ENCODE measurements at regions not wholly inside any gene's neighbourhood (a gene's known extent, or its start where the extent isn't known, plus 50 kb on each side); places are given as distances from the start of the nearest gene placed in this dataset.

- H3K27me3 ChIP-seq (ENCODE audit: insufficient read depth, low read length) = no peaks in the 10 kb centered on the region
- no peak overlapping the region for H3K4me3 ChIP-seq (ENCODE audit: insufficient read depth, low read length)
- no peak for TF ChIP-seq CTCF (IDR thresholded peaks at IDR 0.05; ENCODE audit: extremely low read depth, low read depth, low read length)
- H3K9me3 ChIP-seq (ENCODE audit: low read depth, low read length) = no peaks in the 10 kb centered on the region
- H3K79me2 ChIP-seq (ENCODE audit: insufficient read depth, low read length) = no peaks in the 10 kb centered on the region
- H3K4me2 ChIP-seq (ENCODE audit: insufficient read depth, low read length) = no peak overlapping the region
- DNase-seq (ENCODE audit: insufficient read length, low spot score, missing footprints) = no peak
- no peak overlapping the region for H2AFZ ChIP-seq (ENCODE audit: low read length)
- H4K20me1 ChIP-seq (ENCODE audit: insufficient read depth, low read length) = no peaks in the 10 kb centered on the region
- no peaks in the 10 kb centered on the region for H3K4me1 ChIP-seq (ENCODE audit: insufficient read depth, low read length)
- H3K36me3 ChIP-seq (ENCODE audit: insufficient read depth, low read length) = no peaks in the 10 kb centered on the region
- H3K27ac ChIP-seq (ENCODE audit: low read depth, low read length) = no peak overlapping the region
Observed at GRCh38 chr15:99857836-99858235, 124.6 kb upstream of the LYSMD4 start.

- H3K27ac ChIP-seq (ENCODE audit: low read depth, low read length) = no peak overlapping the region
- H3K4me1 ChIP-seq (ENCODE audit: insufficient read depth, low read length) = no peaks in the 10 kb centered on the region
- TF ChIP-seq CTCF (IDR thresholded peaks at IDR 0.05; ENCODE audit: extremely low read depth, low read depth, low read length) = no peak
- H3K4me2 ChIP-seq (ENCODE audit: insufficient read depth, low read length) = no peak overlapping the region
- H3K4me3 ChIP-seq (ENCODE audit: insufficient read depth, low read length) = no peak overlapping the region
- H4K20me1 ChIP-seq (ENCODE audit: insufficient read depth, low read length) = no peaks in the 10 kb centered on the region
- no peaks in the 10 kb centered on the region for H3K36me3 ChIP-seq (ENCODE audit: insufficient read depth, low read length)
- H3K79me2 ChIP-seq (ENCODE audit: insufficient read depth, low read length) = no peaks in the 10 kb centered on the region
- no peaks in the 10 kb centered on the region for H3K27me3 ChIP-seq (ENCODE audit: insufficient read depth, low read length)
- no peak for DNase-seq (ENCODE audit: insufficient read length, low spot score, missing footprints)
- H2AFZ ChIP-seq (ENCODE audit: low read length) = no peak overlapping the region
- no peaks in the 10 kb centered on the region for H3K9me3 ChIP-seq (ENCODE audit: low read depth, low read length)
Observed at GRCh38 chr15:99850517-99850916, 117.3 kb upstream of the LYSMD4 start.

- Histone ChIP-seq H3K4me3 (ENCODE audit: insufficient read depth, low read length) (no peak overlapping the region), H3K4me2 (ENCODE audit: insufficient read depth, low read length) (no peak overlapping the region), H3K27me3 (ENCODE audit: insufficient read depth, low read length) (no peaks in the 10 kb centered on the region), H4K20me1 (ENCODE audit: insufficient read depth, low read length) (no peaks in the 10 kb centered on the region), H3K9me3 (ENCODE audit: low read depth, low read length) (no peaks in the 10 kb centered on the region), H3K27ac (ENCODE audit: low read depth, low read length) (no peak overlapping the region), H3K4me1 (ENCODE audit: insufficient read depth, low read length) (no peaks in the 10 kb centered on the region), H3K79me2 (ENCODE audit: insufficient read depth, low read length) (no peaks in the 10 kb centered on the region), H2AFZ (ENCODE audit: low read length) (no peak overlapping the region), H3K36me3 (ENCODE audit: insufficient read depth, low read length) (no peaks in the 10 kb centered on the region)
- no peak for TF ChIP-seq CTCF (IDR thresholded peaks at IDR 0.05; ENCODE audit: extremely low read depth, low read depth, low read length)
- DNase-seq (ENCODE audit: insufficient read length, low spot score, missing footprints) = no peak
Observed at GRCh38 chr15:99845009-99845408, 111.8 kb upstream of the LYSMD4 start.

- no peak for DNase-seq (ENCODE audit: insufficient read length, low spot score, missing footprints)
- H3K4me3 ChIP-seq (ENCODE audit: insufficient read depth, low read length) = no peak overlapping the region
- no peaks in the 10 kb centered on the region for H3K27me3 ChIP-seq (ENCODE audit: insufficient read depth, low read length)
- no peak overlapping the region for H2AFZ ChIP-seq (ENCODE audit: low read length)
- H3K4me2 ChIP-seq (ENCODE audit: insufficient read depth, low read length) = no peak overlapping the region
- no peaks in the 10 kb centered on the region for H3K36me3 ChIP-seq (ENCODE audit: insufficient read depth, low read length)
- H3K79me2 ChIP-seq (ENCODE audit: insufficient read depth, low read length) = no peaks in the 10 kb centered on the region
- H4K20me1 ChIP-seq (ENCODE audit: insufficient read depth, low read length) = no peaks in the 10 kb centered on the region
- H3K9me3 ChIP-seq (ENCODE audit: low read depth, low read length) = no peaks in the 10 kb centered on the region
- H3K4me1 ChIP-seq (ENCODE audit: insufficient read depth, low read length) = no peaks in the 10 kb centered on the region
- H3K27ac ChIP-seq (ENCODE audit: low read depth, low read length) = no peak overlapping the region
- no peak for TF ChIP-seq CTCF (IDR thresholded peaks at IDR 0.05; ENCODE audit: extremely low read depth, low read depth, low read length)
Observed at GRCh38 chr15:99844150-99844549, 110.9 kb upstream of the LYSMD4 start.

All from osteoblast (primary cell).